SU-DHL-6 (cell line): ENCODE measurements at regions not wholly inside any gene's neighbourhood (a gene's known extent, or its start where the extent isn't known, plus 50 kb on each side); places are given as distances from the start of the nearest gene placed in this dataset.

Experiments used
- H2AFZ ChIP-seq: fragments of 200-600 bp; sonication (generic); 2 replicates; pipeline ENCODE4 v1.6.1; 2014; ENCODE audit warnings: low read depth, mild to moderate bottlenecking, moderate library complexity, mixed read lengths, antibody characterized with exemption, low read length; ENCODE audit not compliant: severe bottlenecking
- H3F3A ChIP-seq: fragments of 200-600 bp; shearing (Covaris generic); 2 replicates; pipeline ENCODE4 v1.6.0; 2016; ENCODE audit warnings: antibody characterized with exemption, mild to moderate bottlenecking; ENCODE audit not compliant: insufficient read depth
- H3K27ac ChIP-seq: fragments of 200-600 bp; sonication (generic); 2 replicates; pipeline ENCODE4 v1.5.1; 2016; ENCODE audit warnings: low read depth, mild to moderate bottlenecking, low read length, moderate library complexity, mixed read lengths
- H3K27me3 ChIP-seq: fragments of 200-600 bp; sonication (generic), shearing (Covaris generic); 2 replicates; pipeline ENCODE4 v1.6.0; 2014; ENCODE audit warnings: mild to moderate bottlenecking, low read length
- H3K36me3 ChIP-seq: fragments of 200-600 bp; sonication (generic); 2 replicates; pipeline ENCODE4 v1.6.1; 2014; ENCODE audit warnings: mild to moderate bottlenecking, low read length, mixed read lengths
- H3K4me2 ChIP-seq: fragments of 300-600, 200-600 bp; shearing (Covaris generic), sonication (generic); 2 replicates; pipeline ENCODE4 v1.6.0; 2014; ENCODE audit warnings: low read length, low read depth, mild to moderate bottlenecking; ENCODE audit not compliant: poor library complexity, severe bottlenecking
- H3K4me3 ChIP-seq: fragments of 200-600 bp; sonication (generic); 2 replicates; pipeline ENCODE4 v1.5.1; 2014; ENCODE audit warnings: antibody characterized with exemption, low read length, mild to moderate bottlenecking, mixed read lengths; ENCODE audit not compliant: insufficient read depth, poor library complexity, severe bottlenecking
- H3K79me2 ChIP-seq: fragments of 200-600 bp; sonication (generic); 2 replicates; pipeline ENCODE4 v1.6.1; 2014; ENCODE audit warnings: mild to moderate bottlenecking, low read length, moderate library complexity; ENCODE audit not compliant: insufficient read depth
- H3K9ac ChIP-seq: fragments of 200-600 bp; sonication (generic); 2 replicates; pipeline ENCODE4 v1.7.0; 2014; ENCODE audit warnings: mild to moderate bottlenecking, low read length
- H3K9me2 ChIP-seq: fragments of 200-600 bp; sonication (generic); replicated peaks from 2 replicates; pipeline ENCODE4 v1.6.1; 2014; ENCODE audit warnings: low read length; ENCODE audit not compliant: insufficient read depth
- H3K9me3 ChIP-seq: fragments of 200-600 bp; sonication (generic); 2 replicates; pipeline ENCODE4 v1.6.1; 2014; ENCODE audit warnings: low read length, mixed read lengths; ENCODE audit not compliant: insufficient read depth
- H4K20me1 ChIP-seq: fragments of 200-600 bp; sonication (generic); 2 replicates; pipeline ENCODE4 v1.6.1; 2014; ENCODE audit warnings: low read depth, mild to moderate bottlenecking, antibody characterized with exemption, low read length, moderate library complexity, mixed read lengths
- EZH2phosphoT487 ChIP-seq: fragments of 200-600 bp; sonication (generic), shearing (Covaris generic); conservative IDR thresholded peaks from 2 replicates; pipeline ENCODE4 v1.6.1; 2018; ENCODE audit warnings: mild to moderate bottlenecking, antibody characterized with exemption, low read length, moderate library complexity, mixed read lengths
- TF ChIP-seq, protein P1 (sequence below): fragments of 200-600 bp; sonication (generic); IDR thresholded peaks from one replicate; pipeline ENCODE4 v1.5.1; 2017; ENCODE audit warnings: antibody characterized with exemption, mild to moderate bottlenecking, low read length, moderate library complexity; ENCODE audit not compliant: insufficient read depth, poor library complexity, severe bottlenecking

DNA sequence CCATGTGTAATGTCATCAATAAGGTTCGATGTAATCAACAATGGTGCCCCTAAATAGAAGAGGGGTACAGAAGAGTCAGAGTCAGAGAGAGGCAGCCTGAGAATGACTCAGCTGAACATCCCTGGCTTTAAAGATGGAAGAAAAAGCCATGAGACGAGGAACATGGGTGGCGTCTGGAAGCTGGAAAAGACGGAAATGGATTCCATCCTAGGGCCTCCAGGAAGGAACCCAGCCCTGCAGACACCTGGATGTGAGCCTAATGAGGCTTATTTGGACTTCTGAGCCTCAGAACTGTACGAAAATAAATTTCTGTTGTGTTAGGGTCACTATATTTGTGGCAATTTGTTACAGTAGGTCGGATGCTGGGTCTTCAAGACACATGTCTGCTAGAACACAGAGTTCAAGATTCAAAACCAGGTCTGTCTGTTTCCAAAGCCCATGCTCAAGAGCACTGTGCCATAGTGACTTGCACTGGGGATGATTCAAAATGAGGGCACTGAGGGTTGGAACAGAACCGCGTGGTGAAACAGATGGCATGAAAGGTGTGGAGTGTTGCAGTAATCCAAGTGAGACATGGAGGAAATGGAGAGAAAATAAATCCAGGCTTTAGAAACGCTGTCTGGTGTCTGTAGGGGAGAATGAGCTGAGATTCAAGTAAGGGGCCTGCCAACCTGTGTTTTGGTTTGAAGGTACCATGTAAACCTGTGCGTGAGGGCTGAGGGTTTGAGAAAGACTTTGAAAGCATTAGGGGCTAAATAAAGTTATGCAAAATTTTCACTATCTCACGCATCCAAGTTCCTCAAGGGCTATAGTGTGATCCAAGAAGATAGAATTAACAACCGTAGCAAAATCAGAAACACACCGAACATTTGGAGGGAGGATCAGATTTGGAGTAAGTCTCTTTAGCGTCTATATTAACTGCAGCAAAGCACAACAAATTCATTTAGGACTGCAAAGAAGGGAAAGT lies 849.1 kb upstream of the AUTS2 start:
- Histone ChIP-seq H3K9me3 (no peaks in the 10 kb centered on the region), H3K9me2 (no peaks in the 10 kb centered on the region), H2AFZ (no peak overlapping the region), H3K27me3 (no peaks in the 10 kb centered on the region), H3K27ac (no peak overlapping the region), H3K4me3 (no peak overlapping the region), H3K79me2 (no peaks in the 10 kb centered on the region), H3K4me2 (no peak overlapping the region), H3F3A (no peaks in the 10 kb centered on the region), H3K9ac (no peak overlapping the region), H3K36me3 (no peaks in the 10 kb centered on the region), H4K20me1 (no peaks in the 10 kb centered on the region)
- TF ChIP-seq, protein P1, sequence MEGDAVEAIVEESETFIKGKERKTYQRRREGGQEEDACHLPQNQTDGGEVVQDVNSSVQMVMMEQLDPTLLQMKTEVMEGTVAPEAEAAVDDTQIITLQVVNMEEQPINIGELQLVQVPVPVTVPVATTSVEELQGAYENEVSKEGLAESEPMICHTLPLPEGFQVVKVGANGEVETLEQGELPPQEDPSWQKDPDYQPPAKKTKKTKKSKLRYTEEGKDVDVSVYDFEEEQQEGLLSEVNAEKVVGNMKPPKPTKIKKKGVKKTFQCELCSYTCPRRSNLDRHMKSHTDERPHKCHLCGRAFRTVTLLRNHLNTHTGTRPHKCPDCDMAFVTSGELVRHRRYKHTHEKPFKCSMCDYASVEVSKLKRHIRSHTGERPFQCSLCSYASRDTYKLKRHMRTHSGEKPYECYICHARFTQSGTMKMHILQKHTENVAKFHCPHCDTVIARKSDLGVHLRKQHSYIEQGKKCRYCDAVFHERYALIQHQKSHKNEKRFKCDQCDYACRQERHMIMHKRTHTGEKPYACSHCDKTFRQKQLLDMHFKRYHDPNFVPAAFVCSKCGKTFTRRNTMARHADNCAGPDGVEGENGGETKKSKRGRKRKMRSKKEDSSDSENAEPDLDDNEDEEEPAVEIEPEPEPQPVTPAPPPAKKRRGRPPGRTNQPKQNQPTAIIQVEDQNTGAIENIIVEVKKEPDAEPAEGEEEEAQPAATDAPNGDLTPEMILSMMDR, result no peak
- TF ChIP-seq EZH2phosphoT487, result no peak

- no peak overlapping the region for H3K9ac ChIP-seq
- H2AFZ ChIP-seq, result no peak overlapping the region
- no peak overlapping the region for H3K4me2 ChIP-seq
- no peak overlapping the region for H3K4me3 ChIP-seq
- no peaks in the 10 kb centered on the region for H3K79me2 ChIP-seq
- no peaks in the 10 kb centered on the region for H3K27me3 ChIP-seq
- no peaks in the 10 kb centered on the region for H4K20me1 ChIP-seq
- TF ChIP-seq, protein P1, result no peak
- no peak for TF ChIP-seq EZH2phosphoT487
- no peaks in the 10 kb centered on the region for H3F3A ChIP-seq
- no peaks in the 10 kb centered on the region for H3K9me2 ChIP-seq
- no peaks in the 10 kb centered on the region for H3K9me3 ChIP-seq
- H3K27ac ChIP-seq, result no peak overlapping the region
- H3K36me3 ChIP-seq, result no peaks in the 10 kb centered on the region
Observed at GRCh38 chr7:68752485-68753178, 845.6 kb upstream of the AUTS2 start.

DNA sequence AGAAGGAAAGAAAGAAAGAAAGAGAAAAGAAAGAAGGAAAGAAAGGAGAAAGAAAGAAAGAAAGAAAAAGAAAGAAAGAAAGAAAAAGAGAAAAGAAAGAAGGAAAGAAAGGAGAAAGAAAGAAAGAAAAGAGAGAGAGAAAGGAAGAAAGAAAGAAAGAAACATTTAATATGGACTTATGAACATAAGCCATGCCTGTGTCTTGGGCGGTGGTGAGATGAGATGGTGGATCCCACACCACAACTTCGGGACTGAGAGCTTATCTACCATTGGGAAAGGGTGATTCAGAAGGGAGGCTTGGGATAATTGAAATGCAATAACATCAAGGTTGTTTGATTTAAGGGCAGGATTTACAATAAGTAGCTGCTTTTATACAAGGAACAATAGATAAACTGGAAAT lies 843.9 kb upstream of the AUTS2 start:
- Histone ChIP-seq H3K4me3 (no peak overlapping the region), H4K20me1 (no peaks in the 10 kb centered on the region), H3K27me3 (no peaks in the 10 kb centered on the region), H3K36me3 (no peaks in the 10 kb centered on the region), H3F3A (no peaks in the 10 kb centered on the region), H2AFZ (no peak overlapping the region), H3K79me2 (no peaks in the 10 kb centered on the region), H3K4me2 (no peak overlapping the region), H3K9me2 (no peaks in the 10 kb centered on the region), H3K9ac (no peak overlapping the region), H3K27ac (no peak overlapping the region), H3K9me3 (no peaks in the 10 kb centered on the region)
- no peak for TF ChIP-seq EZH2phosphoT487
- TF ChIP-seq, protein P1, result no peak
